ENCODE measurements at regions not wholly inside any gene's neighbourhood (a gene's known extent, or its start where the extent isn't known, plus 50 kb on each side); places are given as distances from the start of the nearest gene placed in this dataset.

DNA sequence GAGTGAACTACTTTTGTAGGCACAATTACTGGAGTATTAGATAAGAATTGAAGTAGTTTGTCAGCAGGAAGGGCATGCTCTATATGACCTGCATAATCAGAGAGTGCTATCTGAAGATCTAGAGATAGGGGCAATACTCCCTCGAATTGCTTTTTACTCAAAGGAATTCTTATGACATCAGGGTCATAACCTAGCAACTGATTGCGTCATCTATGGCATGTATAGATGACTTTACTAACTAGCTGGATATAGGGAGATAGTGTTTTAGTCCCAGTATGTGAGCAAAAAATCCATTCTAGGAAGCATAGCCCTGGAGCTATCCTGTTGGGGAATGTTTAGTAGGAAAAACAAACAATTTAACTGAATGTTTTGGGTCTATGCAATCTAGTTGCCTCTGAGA is 109.5 kb upstream of the ZNF267 start:
- Histone ChIP-seq H3K4me1 (replicated peaks in 1 of 2) (no peaks in the 10 kb centered on the region), H3K27me3 (no peaks in the 10 kb centered on the region), H3K36me3 (replicated peaks in 1 of 2) (no peaks in the 10 kb centered on the region), H3K9me3 (replicated peaks in 1 of 3) (peaks cover 4 to 59% (median 4%) of the 10 kb centered on the region in 3 donors), H3K27ac (no peak overlapping the region), H3K4me3 (no peak overlapping the region)
- DNase-seq = no peak
- TF ChIP-seq POLR2A (IDR thresholded peaks at IDR 0.05) (no peak), CTCF (IDR thresholded peaks at IDR 0.05) (no peak)
- intact Hi-C loops (cut with DNase I) = no loop called here
- 88 to 99% (median 96%) methylated on average over 2 of the region's 2 CpGs for WGBS, 4 donors

DNA sequence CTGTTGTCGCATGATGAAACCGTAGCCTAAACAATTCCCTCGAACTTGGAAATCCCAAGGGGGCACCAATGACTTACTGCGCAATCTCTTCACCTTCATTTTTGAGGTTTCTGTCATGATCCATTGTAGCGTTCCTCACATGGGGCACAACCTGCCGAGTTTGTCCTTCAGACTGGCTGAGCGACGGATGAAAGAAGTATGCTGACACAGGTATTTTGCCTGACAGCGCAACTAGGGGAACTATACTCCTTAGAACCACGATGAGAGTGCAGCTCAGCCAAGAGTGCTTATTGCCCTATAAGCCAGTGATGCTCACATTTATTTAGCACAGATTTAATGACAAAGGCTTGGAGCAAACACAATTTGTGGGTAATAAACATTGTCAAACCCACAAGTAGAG is 106.3 kb upstream of the ZNF267 start:
- no peaks in the 10 kb centered on the region for H3K4me1 ChIP-seq (replicated peaks in 1 of 2)
- intact Hi-C loops (cut with DNase I) = no loop called here
- peaks cover 5 to 71% (median 7%) of the 10 kb centered on the region in 3 donors for H3K9me3 ChIP-seq (replicated peaks in 1 of 3)
- no peak overlapping the region for H3K4me3 ChIP-seq
- no peaks in the 10 kb centered on the region for H3K27me3 ChIP-seq
- H3K27ac ChIP-seq = no peak overlapping the region
- no peaks in the 10 kb centered on the region for H3K36me3 ChIP-seq (replicated peaks in 1 of 2)
- 91 to 95% (median 93%) methylated on average over 10 of the region's 10 CpGs for WGBS, 4 donors
- TF ChIP-seq POLR2A (IDR thresholded peaks at IDR 0.05) = no peak
- TF ChIP-seq CTCF (IDR thresholded peaks at IDR 0.05) = no peak
- no peak for DNase-seq

- Histone ChIP-seq H3K4me1 (replicated peaks in 1 of 2) (no peaks in the 10 kb centered on the region), H3K27ac (no peak overlapping the region), H3K27me3 (no peaks in the 10 kb centered on the region), H3K36me3 (replicated peaks in 1 of 2) (no peaks in the 10 kb centered on the region), H3K4me3 (no peak overlapping the region), H3K9me3 (replicated peaks in 1 of 3) (peaks cover 0 to 50% (median 3%) of the 10 kb centered on the region in 3 donors)
- DNase-seq = no peak
- WGBS, 4 donors = 88 to 100% (median 93%) methylated on average over 1 of the region's 1 CpG
- no peak for TF ChIP-seq POLR2A (IDR thresholded peaks at IDR 0.05)
- TF ChIP-seq CTCF (IDR thresholded peaks at IDR 0.05) = no peak
- intact Hi-C loops (cut with DNase I) = no loop called here
Observed at GRCh38 chr16:31780342-31780741, 93.3 kb upstream of the ZNF267 start.

GRCh38 chr16:31785126-31785525 is 88.5 kb upstream of the ZNF267 start:
- intact Hi-C loops (cut with DNase I) = no loop called here
- H3K36me3 ChIP-seq (replicated peaks in 1 of 2) = no peaks in the 10 kb centered on the region
- 49 to 60% (median 56%) methylated on average over 2 of the region's 2 CpGs for WGBS, 4 donors
- no peak for TF ChIP-seq CTCF (IDR thresholded peaks at IDR 0.05)
- TF ChIP-seq POLR2A (IDR thresholded peaks at IDR 0.05) = no peak
- no peak overlapping the region for H3K27ac ChIP-seq
- no peaks in the 10 kb centered on the region for H3K27me3 ChIP-seq
- H3K4me1 ChIP-seq (replicated peaks in 1 of 2) = no peaks in the 10 kb centered on the region
- peaks cover 0 to 42% (median 5%) of the 10 kb centered on the region in 3 donors for H3K9me3 ChIP-seq (replicated peaks in 1 of 3)
- DNase-seq = no peak
- no peak overlapping the region for H3K4me3 ChIP-seq
